GM12878 (cell line): ENCODE measurements at regions not wholly inside any gene's neighbourhood (a gene's known extent, or its start where the extent isn't known, plus 50 kb on each side); places are given as distances from the start of the nearest gene placed in this dataset.

Source experiments
- ATAC-seq: fragments of 200-7000 bp; cut with Tn5 transposase; 3 replicates; pipeline ENCODE4 v1.9.1; 2020; ENCODE audit warnings: mild to moderate bottlenecking, moderate library complexity
- BruUV-seq: library from RNA; stranded (reverse); fragments of 400-500 nt; replicated peaks from 2 replicates; lab custom pipeline; 2021; lab: Mats Ljungman, UMichigan
- CTCF ChIA-PET: fragments of 300-600 bp; sonication (Branson Sonifier 250); formaldehyde crosslinking; extraction: SDS; loops from one replicate; lab custom pipeline; 2021; ENCODE audit warnings: inconsistent platforms; lab: Yijun Ruan, JAX
- POLR2A ChIA-PET: fragments of 350-600 bp; formaldehyde crosslinking; extraction: SDS; loops from one replicate; lab custom pipeline; 2021; ENCODE audit warnings: inconsistent platforms; lab: Charles Lee
- RAD21 ChIA-PET: fragments of 300-600 bp; sonication (Branson Sonifier 250); formaldehyde crosslinking; loops from one replicate; lab custom pipeline; 2023; ENCODE audit warnings: antibody characterized with exemption; ENCODE audit not compliant: unreplicated experiment; lab: Charles Lee
- SMC1A ChIA-PET: fragments of 300-600 bp; sonication (Branson Sonifier 250); formaldehyde crosslinking; loops from one replicate; lab custom pipeline; 2023; ENCODE audit not compliant: unreplicated experiment, uncharacterized antibody; lab: Charles Lee
- DNase-seq: peaks from one replicate; pipeline ENCODE4 v3.0.0-alpha.2; 2011; ENCODE audit warnings: low read depth, low spot score
- FAIRE-seq: peaks from 3 replicates; lab custom pipeline; 2011; peaks lifted over from hg19 to GRCh38; lab: Jason Lieb, UNC
- H2AFZ ChIP-seq: 2 replicates; pipeline ENCODE4 v1.6.0; 2011; ENCODE audit warnings: low read depth, low read length, control low read depth; ENCODE audit not compliant: control insufficient read depth
- H3K27ac ChIP-seq: 2 replicates; pipeline ENCODE4 v1.5.1; 2011; ENCODE audit warnings: control low read depth; ENCODE audit not compliant: control insufficient read depth, insufficient read depth
- H3K27me3 ChIP-seq, 2 experiments: replicated peaks in 1 of 2; 2 replicates each; pipeline versions ENCODE4 v1.6.0 to v1.6.1; 2011; ENCODE audit warnings: low read length in 1 of 2; ENCODE audit not compliant: control insufficient read depth in 2 of 2, insufficient read depth in 2 of 2
- H3K36me3 ChIP-seq, 2 experiments: 2 replicates each; pipeline ENCODE4 v1.5.1; 2011; ENCODE audit warnings: low read length in 1 of 2; ENCODE audit not compliant: control insufficient read depth in 2 of 2, insufficient read depth in 2 of 2
- H3K4me1 ChIP-seq: 2 replicates; pipeline ENCODE4 v1.6.1; 2011; ENCODE audit warnings: mild to moderate bottlenecking, low read length, moderate library complexity, mixed read lengths; ENCODE audit not compliant: control insufficient read depth, insufficient read depth
- H3K4me2 ChIP-seq: 2 replicates; pipeline ENCODE4 v1.6.0; 2011; ENCODE audit warnings: control low read depth; ENCODE audit not compliant: control insufficient read depth, insufficient read depth
- H3K4me3 ChIP-seq: fragments of 200-600 bp; sonication (generic); 2 replicates; pipeline ENCODE4 v1.5.1; 2016
- H3K79me2 ChIP-seq: 2 replicates; pipeline ENCODE4 v1.6.0; 2011; ENCODE audit warnings: low read length; ENCODE audit not compliant: control insufficient read depth, insufficient read depth
- H3K9ac ChIP-seq: 2 replicates; pipeline ENCODE4 v1.8.0; 2011; ENCODE audit warnings: low read length, control low read depth, mixed read lengths; ENCODE audit not compliant: control insufficient read depth, insufficient read depth
- H3K9me3 ChIP-seq: replicated peaks from 3 replicates; pipeline ENCODE4 v1.5.1; 2011; ENCODE audit warnings: mild to moderate bottlenecking, low read length; ENCODE audit not compliant: control insufficient read depth, insufficient read depth
- H4K20me1 ChIP-seq: 2 replicates; pipeline ENCODE4 v1.6.0; 2011; ENCODE audit not compliant: control insufficient read depth, insufficient read depth
- EGR1 ChIP-seq, 2 experiments: IDR thresholded peaks; 1 replicate in 1 of 2; 2 replicates in 1 of 2; pipeline ENCODE4 v1.6.1; 2011 to 2012; ENCODE audit warnings: low read depth in 2 of 2, low read length in 2 of 2, borderline replicate concordance in 1 of 2, mild to moderate bottlenecking in 1 of 2, moderate library complexity in 1 of 2
- FOXK2 ChIP-seq: fragments of 450-650 bp; IDR thresholded peaks from 2 replicates; pipeline ENCODE4 v1.6.1; 2017; ENCODE audit warnings: mild to moderate bottlenecking, moderate library complexity
- JUND ChIP-seq: IDR thresholded peaks from 2 replicates; pipeline ENCODE4 v1.6.1; 2012; ENCODE audit warnings: low read depth, mild to moderate bottlenecking, low read length, improper control_type of control experiment, moderate library complexity
- LARP7 ChIP-seq: fragments of 450-650 bp; IDR thresholded peaks from 2 replicates; pipeline ENCODE4 v1.6.1; 2017; ENCODE audit warnings: mild to moderate bottlenecking
- MTA3 ChIP-seq: IDR thresholded peaks from 2 replicates; pipeline ENCODE4 v1.6.1; 2012; ENCODE audit warnings: low read length, inconsistent platforms, borderline replicate concordance
- NBN ChIP-seq: fragments of 450-650 bp; IDR thresholded peaks from 2 replicates; pipeline ENCODE4 v1.6.1; 2016
- PML ChIP-seq: IDR thresholded peaks from 2 replicates; pipeline ENCODE4 v1.6.1; 2012; ENCODE audit warnings: low read length, inconsistent platforms
- RB1 ChIP-seq: fragments of 450-650 bp; formaldehyde crosslinking; IDR thresholded peaks from 2 replicates; pipeline ENCODE4 v1.6.1; 2017; ENCODE audit warnings: mild to moderate bottlenecking, borderline replicate concordance
- WRNIP1 ChIP-seq: IDR thresholded peaks from 2 replicates; pipeline ENCODE4 v1.6.1; 2011; ENCODE audit warnings: low read depth, low read length, improper control_type of control experiment, borderline replicate concordance
- ZNF207 ChIP-seq: fragments of 450-650 bp; IDR thresholded peaks from 2 replicates; pipeline ENCODE4 v1.6.1; 2014; ENCODE audit warnings: antibody characterized with exemption, mild to moderate bottlenecking, borderline replicate concordance
- ZNF384 ChIP-seq: IDR thresholded peaks from 2 replicates; pipeline ENCODE4 v1.6.1; 2012; ENCODE audit warnings: low read depth, mild to moderate bottlenecking, low read length, improper control_type of control experiment, borderline replicate concordance
- WGBS: methylation state at CpG from one replicate; pipeline ENCODE4 v1.1.6; 2016; ENCODE audit warnings: low lambda C conversion rate; ENCODE audit not compliant: insufficient replicate concordance, insufficient coverage; ENCODE audit errors: missing lambda C conversion rate; 5-methylcytosine and 5-hydroxymethylcytosine counted together
- in situ Hi-C: fragments of 300-500 bp; cut with MboI; formaldehyde crosslinking; loops from 9 replicates; pipeline ENCODE4 v1.14.3; 2018; ENCODE audit warnings: mixed read lengths
- intact Hi-C: fragments of 100-400 bp; cut with micrococcal nuclease; formaldehyde crosslinking; loops from one replicate; pipeline ENCODE4 v1.14.2; 2022; ENCODE audit not compliant: unreplicated experiment
- TF ChIP-seq, protein P1 (sequence below): fragments of 450-650 bp; IDR thresholded peaks from 2 replicates; pipeline ENCODE4 v1.6.1; 2014; ENCODE audit warnings: mild to moderate bottlenecking
- TF ChIP-seq, protein P2 (sequence below): fragments of 450-650 bp; IDR thresholded peaks from 2 replicates; pipeline ENCODE4 v1.6.1; 2016; ENCODE audit warnings: mild to moderate bottlenecking, moderate library complexity, borderline replicate concordance
- TF ChIP-seq, protein P3 (sequence below): fragments of 450-650 bp; IDR thresholded peaks from 2 replicates; pipeline ENCODE4 v1.6.1; 2016; ENCODE audit warnings: mild to moderate bottlenecking

GRCh38 chr12:59944177-59944576 lies 348.3 kb downstream of the SLC16A7 start:
- ATAC-seq, result no peak
- RAD21 ChIA-PET, result no interaction called here
- no peak overlapping the region for H3K4me3 ChIP-seq
- FAIRE-seq, result no peak
- H3K79me2 ChIP-seq, result no peaks in the 10 kb centered on the region
- no peak overlapping the region for H2AFZ ChIP-seq
- H3K4me2 ChIP-seq, result no peak overlapping the region
- DNase-seq, result no peak
- TF ChIP-seq, protein P1, sequence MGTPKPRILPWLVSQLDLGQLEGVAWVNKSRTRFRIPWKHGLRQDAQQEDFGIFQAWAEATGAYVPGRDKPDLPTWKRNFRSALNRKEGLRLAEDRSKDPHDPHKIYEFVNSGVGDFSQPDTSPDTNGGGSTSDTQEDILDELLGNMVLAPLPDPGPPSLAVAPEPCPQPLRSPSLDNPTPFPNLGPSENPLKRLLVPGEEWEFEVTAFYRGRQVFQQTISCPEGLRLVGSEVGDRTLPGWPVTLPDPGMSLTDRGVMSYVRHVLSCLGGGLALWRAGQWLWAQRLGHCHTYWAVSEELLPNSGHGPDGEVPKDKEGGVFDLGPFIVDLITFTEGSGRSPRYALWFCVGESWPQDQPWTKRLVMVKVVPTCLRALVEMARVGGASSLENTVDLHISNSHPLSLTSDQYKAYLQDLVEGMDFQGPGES, result no peak
- TF ChIP-seq PML (no peak), JUND (no peak), NBN (no peak), RB1 (no peak)
- TF ChIP-seq, all 136 proteins: peak for 0
- Histone ChIP-seq H3K9me3 (no peaks in the 10 kb centered on the region), H3K27me3 (no peaks in the 10 kb centered on the region), H4K20me1 (no peaks in the 10 kb centered on the region), H3K4me1 (no peaks in the 10 kb centered on the region), H3K27ac (no peak overlapping the region), H3K9ac (no peak overlapping the region), H3K36me3 (no peaks in the 10 kb centered on the region)
- SMC1A ChIA-PET, result no interaction called here
- in situ Hi-C loops, result no loop called here
- BruUV-seq, result no TSS peak
- intact Hi-C loops, result no loop called here
- CTCF ChIA-PET, result no interaction called here
- POLR2A ChIA-PET, result no interaction called here

DNA sequence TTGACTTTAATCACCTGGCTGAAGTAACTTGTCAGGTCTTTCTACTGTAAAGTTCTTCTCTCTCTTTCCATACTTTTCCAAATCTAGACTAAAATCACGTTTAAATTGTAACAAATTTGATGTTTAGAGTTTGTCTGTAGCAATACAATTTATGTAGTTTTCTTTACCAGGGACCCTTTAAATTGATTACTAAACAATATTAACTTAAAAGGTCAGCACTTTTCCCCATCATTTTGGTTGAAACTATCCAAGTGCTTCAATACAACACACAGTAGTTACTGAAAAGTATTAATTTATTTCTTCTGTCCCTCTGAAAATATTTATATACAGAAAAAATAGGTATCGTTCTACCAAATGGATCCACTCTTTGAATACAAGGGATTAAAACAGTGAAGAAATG lies 350.8 kb downstream of the SLC16A7 start:
- Histone ChIP-seq H3K27ac (no peak overlapping the region), H3K79me2 (no peaks in the 10 kb centered on the region), H3K4me1 (no peaks in the 10 kb centered on the region), H4K20me1 (no peaks in the 10 kb centered on the region), H3K4me3 (no peak overlapping the region), H3K9ac (no peak overlapping the region), H3K4me2 (no peak overlapping the region), H3K36me3 (no peaks in the 10 kb centered on the region), H2AFZ (no peak overlapping the region), H3K9me3 (no peaks in the 10 kb centered on the region), H3K27me3 (no peaks in the 10 kb centered on the region)
- DNase-seq (no peak), FAIRE-seq (no peak), ATAC-seq (no peak)
- intact Hi-C loops, result no loop called here
- RAD21 ChIA-PET, result no interaction called here
- WGBS, result 26% methylated on average over 2 of the region's 2 CpGs
- SMC1A ChIA-PET, result no interaction called here
- in situ Hi-C loops, result no loop called here
- BruUV-seq, result no TSS peak
- POLR2A ChIA-PET, result no interaction called here
- CTCF ChIA-PET, result no interaction called here
- TF ChIP-seq WRNIP1 (no peak), ZNF384 (no peak), FOXK2 (no peak), EGR1 (IDR thresholded peaks at IDR 0.05; ENCODE audit: borderline replicate concordance in 1 of 2, low read depth in 2 of 2, low read length in 2 of 2) (no peak), MTA3 (no peak), ZNF207 (no peak), LARP7 (no peak), NBN (no peak)
- TF ChIP-seq, protein P2, sequence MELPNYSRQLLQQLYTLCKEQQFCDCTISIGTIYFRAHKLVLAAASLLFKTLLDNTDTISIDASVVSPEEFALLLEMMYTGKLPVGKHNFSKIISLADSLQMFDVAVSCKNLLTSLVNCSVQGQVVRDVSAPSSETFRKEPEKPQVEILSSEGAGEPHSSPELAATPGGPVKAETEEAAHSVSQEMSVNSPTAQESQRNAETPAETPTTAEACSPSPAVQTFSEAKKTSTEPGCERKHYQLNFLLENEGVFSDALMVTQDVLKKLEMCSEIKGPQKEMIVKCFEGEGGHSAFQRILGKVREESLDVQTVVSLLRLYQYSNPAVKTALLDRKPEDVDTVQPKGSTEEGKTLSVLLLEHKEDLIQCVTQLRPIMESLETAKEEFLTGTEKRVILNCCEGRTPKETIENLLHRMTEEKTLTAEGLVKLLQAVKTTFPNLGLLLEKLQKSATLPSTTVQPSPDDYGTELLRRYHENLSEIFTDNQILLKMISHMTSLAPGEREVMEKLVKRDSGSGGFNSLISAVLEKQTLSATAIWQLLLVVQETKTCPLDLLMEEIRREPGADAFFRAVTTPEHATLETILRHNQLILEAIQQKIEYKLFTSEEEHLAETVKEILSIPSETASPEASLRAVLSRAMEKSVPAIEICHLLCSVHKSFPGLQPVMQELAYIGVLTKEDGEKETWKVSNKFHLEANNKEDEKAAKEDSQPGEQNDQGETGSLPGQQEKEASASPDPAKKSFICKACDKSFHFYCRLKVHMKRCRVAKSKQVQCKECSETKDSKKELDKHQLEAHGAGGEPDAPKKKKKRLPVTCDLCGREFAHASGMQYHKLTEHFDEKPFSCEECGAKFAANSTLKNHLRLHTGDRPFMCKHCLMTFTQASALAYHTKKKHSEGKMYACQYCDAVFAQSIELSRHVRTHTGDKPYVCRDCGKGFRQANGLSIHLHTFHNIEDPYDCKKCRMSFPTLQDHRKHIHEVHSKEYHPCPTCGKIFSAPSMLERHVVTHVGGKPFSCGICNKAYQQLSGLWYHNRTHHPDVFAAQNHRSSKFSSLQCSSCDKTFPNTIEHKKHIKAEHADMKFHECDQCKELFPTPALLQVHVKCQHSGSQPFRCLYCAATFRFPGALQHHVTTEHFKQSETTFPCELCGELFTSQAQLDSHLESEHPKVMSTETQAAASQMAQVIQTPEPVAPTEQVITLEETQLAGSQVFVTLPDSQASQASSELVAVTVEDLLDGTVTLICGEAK, result no peak
- TF ChIP-seq, protein P3, sequence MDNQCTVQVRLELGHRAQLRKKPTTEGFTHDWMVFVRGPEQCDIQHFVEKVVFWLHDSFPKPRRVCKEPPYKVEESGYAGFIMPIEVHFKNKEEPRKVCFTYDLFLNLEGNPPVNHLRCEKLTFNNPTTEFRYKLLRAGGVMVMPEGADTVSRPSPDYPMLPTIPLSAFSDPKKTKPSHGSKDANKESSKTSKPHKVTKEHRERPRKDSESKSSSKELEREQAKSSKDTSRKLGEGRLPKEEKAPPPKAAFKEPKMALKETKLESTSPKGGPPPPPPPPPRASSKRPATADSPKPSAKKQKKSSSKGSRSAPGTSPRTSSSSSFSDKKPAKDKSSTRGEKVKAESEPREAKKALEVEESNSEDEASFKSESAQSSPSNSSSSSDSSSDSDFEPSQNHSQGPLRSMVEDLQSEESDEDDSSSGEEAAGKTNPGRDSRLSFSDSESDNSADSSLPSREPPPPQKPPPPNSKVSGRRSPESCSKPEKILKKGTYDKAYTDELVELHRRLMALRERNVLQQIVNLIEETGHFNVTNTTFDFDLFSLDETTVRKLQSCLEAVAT, result no peak
